ENCODE measurements at regions not wholly inside any gene's neighbourhood (a gene's known extent, or its start where the extent isn't known, plus 50 kb on each side); places are given as distances from the start of the nearest gene placed in this dataset.

- H3K36me3 ChIP-seq (replicated peaks in 1 of 2; ENCODE audit: control insufficient read depth in 1 of 2, insufficient read depth in 2 of 2, low read length in 2 of 2): no peaks in the 10 kb centered on the region
- whole genome bisulfite sequencing (ENCODE audit: low lambda C conversion rate): 32% methylated on average over 8 of the region's 12 CpGs
- BruUV-seq (replicated peaks): no TSS peak
- ATAC-seq (no peak), FAIRE-seq (no peak), DNase-seq (ENCODE audit: low spot score) (no peak)
- no peak overlapping the region for H3K27ac ChIP-seq (ENCODE audit: extremely low read length, insufficient read depth, low read length)
- no peaks in the 10 kb centered on the region for H3K9me3 ChIP-seq (ENCODE audit: low read length)
- H2AFZ ChIP-seq (ENCODE audit: low read length): no peak overlapping the region
- in situ Hi-C loops (cut with HindIII; ENCODE audit: extremely low pct_ligation_motif_present, low pct_unique_long_range_greater_than_20kb) (no loop called here), intact Hi-C loops (cut with micrococcal nuclease; ENCODE audit: unreplicated experiment) (no loop called here)
- peaks cover 5 to 59% of the 10 kb centered on the region in 2 experiments; a peak in 4 of 5 replicates for H3K27me3 ChIP-seq (ENCODE audit: control insufficient read depth in 1 of 2, insufficient read depth in 2 of 2, low read length in 2 of 2)
- H3K9ac ChIP-seq (ENCODE audit: insufficient read depth, low read depth, low read length): no peak overlapping the region
- no peaks in the 10 kb centered on the region for H3K79me2 ChIP-seq (ENCODE audit: insufficient read depth, low read length)
- ChIA-PET POLR2A (no interaction called here), CTCF (ENCODE audit: low intra/inter-chr PET ratio, low total read pairs) (no interaction called here)
- no peak overlapping the region for H3K4me3 ChIP-seq (replicated peaks in 1 of 3; ENCODE audit: insufficient read depth in 1 of 3, low read depth in 2 of 3, low read length in 3 of 3)
- no peaks in the 10 kb centered on the region for H4K20me1 ChIP-seq (ENCODE audit: insufficient read depth, low read length)
- H3K4me1 ChIP-seq (ENCODE audit: insufficient read depth, low read length): no peaks in the 10 kb centered on the region
- no peak for TF ChIP-seq ZNF761 (CRISPR knock-in tag; conservative IDR thresholded peaks at IDR 0.05)
- TF ChIP-seq, protein P1, sequence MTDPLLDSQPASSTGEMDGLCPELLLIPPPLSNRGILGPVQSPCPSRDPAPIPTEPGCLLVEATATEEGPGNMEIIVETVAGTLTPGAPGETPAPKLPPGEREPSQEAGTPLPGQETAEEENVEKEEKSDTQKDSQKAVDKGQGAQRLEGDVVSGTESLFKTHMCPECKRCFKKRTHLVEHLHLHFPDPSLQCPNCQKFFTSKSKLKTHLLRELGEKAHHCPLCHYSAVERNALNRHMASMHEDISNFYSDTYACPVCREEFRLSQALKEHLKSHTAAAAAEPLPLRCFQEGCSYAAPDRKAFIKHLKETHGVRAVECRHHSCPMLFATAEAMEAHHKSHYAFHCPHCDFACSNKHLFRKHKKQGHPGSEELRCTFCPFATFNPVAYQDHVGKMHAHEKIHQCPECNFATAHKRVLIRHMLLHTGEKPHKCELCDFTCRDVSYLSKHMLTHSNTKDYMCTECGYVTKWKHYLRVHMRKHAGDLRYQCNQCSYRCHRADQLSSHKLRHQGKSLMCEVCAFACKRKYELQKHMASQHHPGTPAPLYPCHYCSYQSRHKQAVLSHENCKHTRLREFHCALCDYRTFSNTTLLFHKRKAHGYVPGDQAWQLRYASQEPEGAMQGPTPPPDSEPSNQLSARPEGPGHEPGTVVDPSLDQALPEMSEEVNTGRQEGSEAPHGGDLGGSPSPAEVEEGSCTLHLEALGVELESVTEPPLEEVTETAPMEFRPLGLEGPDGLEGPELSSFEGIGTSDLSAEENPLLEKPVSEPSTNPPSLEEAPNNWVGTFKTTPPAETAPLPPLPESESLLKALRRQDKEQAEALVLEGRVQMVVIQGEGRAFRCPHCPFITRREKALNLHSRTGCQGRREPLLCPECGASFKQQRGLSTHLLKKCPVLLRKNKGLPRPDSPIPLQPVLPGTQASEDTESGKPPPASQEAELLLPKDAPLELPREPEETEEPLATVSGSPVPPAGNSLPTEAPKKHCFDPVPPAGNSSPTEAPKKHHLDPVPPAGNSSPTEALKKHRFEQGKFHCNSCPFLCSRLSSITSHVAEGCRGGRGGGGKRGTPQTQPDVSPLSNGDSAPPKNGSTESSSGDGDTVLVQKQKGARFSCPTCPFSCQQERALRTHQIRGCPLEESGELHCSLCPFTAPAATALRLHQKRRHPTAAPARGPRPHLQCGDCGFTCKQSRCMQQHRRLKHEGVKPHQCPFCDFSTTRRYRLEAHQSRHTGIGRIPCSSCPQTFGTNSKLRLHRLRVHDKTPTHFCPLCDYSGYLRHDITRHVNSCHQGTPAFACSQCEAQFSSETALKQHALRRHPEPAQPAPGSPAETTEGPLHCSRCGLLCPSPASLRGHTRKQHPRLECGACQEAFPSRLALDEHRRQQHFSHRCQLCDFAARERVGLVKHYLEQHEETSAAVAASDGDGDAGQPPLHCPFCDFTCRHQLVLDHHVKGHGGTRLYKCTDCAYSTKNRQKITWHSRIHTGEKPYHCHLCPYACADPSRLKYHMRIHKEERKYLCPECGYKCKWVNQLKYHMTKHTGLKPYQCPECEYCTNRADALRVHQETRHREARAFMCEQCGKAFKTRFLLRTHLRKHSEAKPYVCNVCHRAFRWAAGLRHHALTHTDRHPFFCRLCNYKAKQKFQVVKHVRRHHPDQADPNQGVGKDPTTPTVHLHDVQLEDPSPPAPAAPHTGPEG (CRISPR knock-in tag; IDR thresholded peaks at IDR 0.05): no peak
- no peak for TF ChIP-seq ZNF674 (CRISPR knock-in tag; IDR thresholded peaks at IDR 0.05; ENCODE audit: low read depth)
- TF ChIP-seq, protein P2, sequence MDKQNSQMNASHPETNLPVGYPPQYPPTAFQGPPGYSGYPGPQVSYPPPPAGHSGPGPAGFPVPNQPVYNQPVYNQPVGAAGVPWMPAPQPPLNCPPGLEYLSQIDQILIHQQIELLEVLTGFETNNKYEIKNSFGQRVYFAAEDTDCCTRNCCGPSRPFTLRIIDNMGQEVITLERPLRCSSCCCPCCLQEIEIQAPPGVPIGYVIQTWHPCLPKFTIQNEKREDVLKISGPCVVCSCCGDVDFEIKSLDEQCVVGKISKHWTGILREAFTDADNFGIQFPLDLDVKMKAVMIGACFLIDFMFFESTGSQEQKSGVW (CRISPR knock-in tag; IDR thresholded peaks at IDR 0.05; ENCODE audit: borderline replicate concordance): no peak
- H3K4me2 ChIP-seq (ENCODE audit: low read depth, low read length): no peak overlapping the region
These were observed 98.2 kb downstream of the PLXNA1 start for GRCh38 chr3:127081001-127081720.
